Smooth muscle cell (in vitro differentiated cells): ENCODE measurements at regions not wholly inside any gene's neighbourhood (a gene's known extent, or its start where the extent isn't known, plus 50 kb on each side); places are given as distances from the start of the nearest gene placed in this dataset.

Experiments used
- DNase-seq: peaks from one replicate; lab custom pipeline; 2025; ENCODE audit not compliant: unreplicated experiment; lab: John Stamatoyannopoulos, UW
- H2AFZ ChIP-seq: fragments of 200-600 bp; sonication (generic); 2 replicates; pipeline ENCODE4 v1.6.0; 2016; ENCODE audit warnings: antibody characterized with exemption, low read depth, mild to moderate bottlenecking
- H3F3A ChIP-seq: fragments of 200-600 bp; sonication (generic); 2 replicates; pipeline ENCODE4 v1.6.0; 2017; ENCODE audit warnings: antibody characterized with exemption, low read depth
- H3K27ac ChIP-seq: fragments of 200-600 bp; sonication (generic); 2 replicates; pipeline ENCODE4 v1.5.1; 2016; ENCODE audit warnings: low read depth, mild to moderate bottlenecking
- H3K27me3 ChIP-seq: fragments of 200-600 bp; sonication (generic); 2 replicates; pipeline ENCODE4 v1.6.1; 2016; ENCODE audit warnings: low read depth, mild to moderate bottlenecking
- H3K36me3 ChIP-seq: fragments of 200-600 bp; sonication (generic); 2 replicates; pipeline ENCODE4 v1.5.1; 2016; ENCODE audit warnings: low read depth
- H3K4me1 ChIP-seq: fragments of 200-600 bp; sonication (generic); 2 replicates; pipeline ENCODE4 v1.5.1; 2016; ENCODE audit warnings: low read depth
- H3K4me2 ChIP-seq: fragments of 200-600 bp; sonication (generic); 2 replicates; pipeline ENCODE4 v1.6.0; 2016; ENCODE audit warnings: mild to moderate bottlenecking
- H3K4me3 ChIP-seq: fragments of 200-600 bp; sonication (generic); 2 replicates; pipeline ENCODE4 v1.5.1; 2016; ENCODE audit warnings: mild to moderate bottlenecking
- H3K79me2 ChIP-seq: fragments of 200-600 bp; sonication (generic); 2 replicates; pipeline ENCODE4 v1.6.0; 2016; ENCODE audit warnings: low read depth, mild to moderate bottlenecking
- H3K9ac ChIP-seq: fragments of 200-600 bp; sonication (generic); 2 replicates; pipeline ENCODE4 v1.6.0; 2016; ENCODE audit warnings: low read depth
- H3K9me3 ChIP-seq: fragments of 200-600 bp; sonication (generic); replicated peaks from 2 replicates; pipeline ENCODE4 v1.5.1; 2016; ENCODE audit warnings: low read depth
- H4K20me1 ChIP-seq: fragments of 200-600 bp; sonication (generic); 2 replicates; pipeline ENCODE4 v1.6.0; 2016; ENCODE audit warnings: low read depth
- CTCF ChIP-seq: fragments of 200-600 bp; sonication (generic); IDR thresholded peaks from 2 replicates; pipeline ENCODE4 v1.5.1; 2017; ENCODE audit warnings: borderline replicate concordance, mild to moderate bottlenecking, antibody characterized with exemption; ENCODE audit not compliant: insufficient read depth, poor library complexity, severe bottlenecking
- WGBS: methylation state at CpG from one replicate; pipeline ENCODE4 v1.1.7; 2016; ENCODE audit warnings: low lambda C conversion rate; 5-methylcytosine and 5-hydroxymethylcytosine counted together

- H2AFZ ChIP-seq = peak overlapping the region; percentile 37
- no peak overlapping the region for H3K9ac ChIP-seq
- WGBS = 57% methylated on average over 3 of the region's 3 CpGs
- H3K4me3 ChIP-seq = no peak overlapping the region
- H4K20me1 ChIP-seq = no peaks in the 10 kb centered on the region
- no peaks in the 10 kb centered on the region for H3K4me1 ChIP-seq
- no peaks in the 10 kb centered on the region for H3F3A ChIP-seq
- TF ChIP-seq CTCF = no peak
- H3K36me3 ChIP-seq = no peaks in the 10 kb centered on the region
- peak overlapping the region; percentile 74 for H3K27ac ChIP-seq
- no peaks in the 10 kb centered on the region for H3K27me3 ChIP-seq
- DNase-seq = no peak
- H3K79me2 ChIP-seq = no peaks in the 10 kb centered on the region
- H3K9me3 ChIP-seq = no peaks in the 10 kb centered on the region
- no peak overlapping the region for H3K4me2 ChIP-seq
Observed at GRCh38 chr1:199279872-199280645, 641.2 kb downstream of the PTPRC start.

GRCh38 chr1:199282751-199283305, 644.0 kb downstream of the PTPRC start:
- H3K4me2 ChIP-seq = peak overlapping the region; percentile 40

GRCh38 chr1:199283794-199284193, 645.0 kb downstream of the PTPRC start:
- Histone ChIP-seq H2AFZ (peak overlapping the region; percentile 1), H3K27ac (peak overlapping the region; percentile 82), H3K9me3 (no peaks in the 10 kb centered on the region), H3K4me2 (peak overlapping the region; percentile 5), H4K20me1 (no peaks in the 10 kb centered on the region), H3K4me1 (no peaks in the 10 kb centered on the region), H3K27me3 (no peaks in the 10 kb centered on the region), H3F3A (no peaks in the 10 kb centered on the region), H3K79me2 (no peaks in the 10 kb centered on the region), H3K9ac (no peak overlapping the region), H3K36me3 (no peaks in the 10 kb centered on the region), H3K4me3 (no peak overlapping the region)
- no peak for TF ChIP-seq CTCF
- 33% methylated on average over 2 of the region's 2 CpGs for WGBS
- DNase-seq = no peak

More at GRCh38 chr1:199282751-199283305, 644.0 kb downstream of the PTPRC start:
- Histone ChIP-seq H3K36me3 (no peaks in the 10 kb centered on the region), H3F3A (no peaks in the 10 kb centered on the region), H3K4me3 (no peak overlapping the region), H3K27me3 (no peaks in the 10 kb centered on the region), H3K9me3 (no peaks in the 10 kb centered on the region), H4K20me1 (no peaks in the 10 kb centered on the region), H3K79me2 (no peaks in the 10 kb centered on the region), H3K4me1 (no peaks in the 10 kb centered on the region), H3K27ac (peak overlapping the region; percentile 82), H3K9ac (no peak overlapping the region), H2AFZ (no peak overlapping the region)
- no peak for TF ChIP-seq CTCF
- no peak for DNase-seq
- WGBS = 46% methylated on average over 3 of the region's 3 CpGs
